Sigmoid colon (tissue), 6 donors: ENCODE measurements at regions not wholly inside any gene's neighbourhood (a gene's known extent, or its start where the extent isn't known, plus 50 kb on each side); places are given as distances from the start of the nearest gene placed in this dataset.

ENCODE experiments used
- DNase-seq: peaks from one replicate; pipeline ENCODE4 v3.0.0-alpha.2; 2019
- H3K27ac ChIP-seq, 4 donors: fragments of 200-600 bp; sonication (generic); one replicate each; pipeline ENCODE4 v1.5.1; 2016 to 2019; ENCODE audit warnings: mild to moderate bottlenecking in 1 of 4
- H3K27me3 ChIP-seq, 3 donors: fragments of 200-600 bp; sonication (generic); one replicate each; pipeline ENCODE4 v1.5.1; 2019; ENCODE audit warnings: mild to moderate bottlenecking in 1 of 3
- H3K36me3 ChIP-seq, 4 donors: fragments of 200-600 bp; sonication (generic); one replicate each; pipeline ENCODE4 v1.5.1; 2016 to 2019
- H3K4me1 ChIP-seq, 4 donors: fragments of 200-600 bp; sonication (generic); one replicate each; pipeline ENCODE4 v1.5.1; 2017 to 2019
- H3K4me3 ChIP-seq, 4 donors: fragments of 200-600 bp; sonication (generic); one replicate each; pipeline ENCODE4 v1.5.1; 2017 to 2019; ENCODE audit warnings: mild to moderate bottlenecking in 2 of 4, moderate library complexity in 1 of 4
- H3K9me3 ChIP-seq, 4 donors: fragments of 200-600 bp in 3 of 4; sonication (generic) in 3 of 4; one replicate each; pipeline versions ENCODE4 v1.5.1 to v1.6.1; 2013 to 2019
- EP300 ChIP-seq, 4 donors: sonication (generic); formaldehyde crosslinking; IDR thresholded peaks; one replicate each; pipeline ENCODE4 v1.6.1; 2017; ENCODE audit warnings: antibody characterized with exemption in 4 of 4
- POLR2A ChIP-seq, 2 donors: fragments of 450-650 bp; IDR thresholded peaks; one replicate each; pipeline ENCODE4 v1.6.1; 2016; ENCODE audit warnings: antibody characterized with exemption in 2 of 2, mild to moderate bottlenecking in 2 of 2, moderate library complexity in 2 of 2
- POLR2AphosphoS5 ChIP-seq, 4 donors: sonication (generic); formaldehyde crosslinking; IDR thresholded peaks; one replicate each; pipeline ENCODE4 v1.6.1; 2017; ENCODE audit warnings: antibody characterized with exemption in 4 of 4
- WGBS, 2 donors: extraction: QIAGEN DNeasy Blood & Tissue Kit; methylation state at CpG; one replicate each; pipeline ENCODE4 v1.1.7; 2013; 5-methylcytosine and 5-hydroxymethylcytosine counted together
- intact Hi-C: fragments of 100-400 bp; cut with DNase I; formaldehyde crosslinking; loops from one replicate; pipeline ENCODE4 v1.15.1; 2023
- TF ChIP-seq, protein P1 (sequence below), 4 experiments: fragments of 450-650 bp in 3 of 4; fragments of 200-600 bp in 1 of 4; IDR thresholded peaks; one replicate each; pipeline ENCODE4 v1.5.1; 2016 to 2019; ENCODE audit warnings: antibody characterized with exemption in 4 of 4, mild to moderate bottlenecking in 3 of 4, moderate library complexity in 2 of 4
- donor health status: healthy with polysubstance abuse.
- donor health status: healthy.

DNA sequence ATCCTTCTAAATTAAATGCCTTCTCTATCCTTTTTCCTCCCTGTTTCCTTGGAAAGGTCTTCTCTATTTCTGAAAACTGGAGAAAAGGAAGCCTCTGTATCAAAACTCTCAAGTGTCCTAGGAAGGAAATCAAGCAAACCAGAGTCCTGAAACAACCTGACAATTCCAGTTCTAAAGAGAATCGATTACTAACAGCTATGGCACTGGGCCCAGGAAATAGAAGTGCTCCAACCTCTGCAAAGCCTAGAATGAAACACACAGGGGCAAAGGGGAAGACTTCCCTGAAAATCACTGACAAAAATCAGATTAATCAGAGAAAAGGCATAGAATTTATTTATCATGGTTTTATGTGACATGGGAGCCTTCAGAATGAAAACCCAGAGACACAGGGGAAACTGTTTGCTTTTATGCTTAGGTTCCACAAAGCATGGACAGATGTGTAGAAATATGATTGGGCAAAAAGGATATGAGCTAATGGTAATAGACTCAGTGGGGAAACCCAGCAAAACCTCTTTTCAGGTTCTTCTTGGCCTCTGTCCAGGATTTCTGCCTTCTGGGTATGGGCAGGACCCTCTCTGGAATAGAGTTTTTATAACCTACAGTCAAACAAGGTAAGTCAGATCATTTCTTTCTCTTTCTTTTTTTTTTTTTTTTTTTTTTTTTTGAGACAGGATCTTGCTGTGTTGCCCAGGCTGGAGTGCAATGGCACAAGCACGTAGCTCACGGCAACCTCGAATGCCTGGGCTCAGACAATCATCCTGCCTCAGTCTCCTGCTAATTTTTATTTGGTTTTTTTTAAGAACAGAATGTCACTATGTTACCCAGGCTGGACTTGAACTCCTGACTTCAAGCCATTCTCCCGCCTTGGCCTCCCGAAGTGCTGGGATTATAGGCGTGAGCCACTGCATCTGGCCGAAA lies 91.7 kb downstream of the CD24 start:
- 86 to 89% methylated on average over 8 of the region's 8 CpGs for WGBS, 2 donors
- Histone ChIP-seq H3K4me3 (no peak overlapping the region), H3K27ac (no peak overlapping the region), H3K9me3 (no peaks in the 10 kb centered on the region), H3K4me1 (no peaks in the 10 kb centered on the region), H3K27me3 (no peaks in the 10 kb centered on the region), H3K36me3 (no peaks in the 10 kb centered on the region)
- TF ChIP-seq, protein P1, sequence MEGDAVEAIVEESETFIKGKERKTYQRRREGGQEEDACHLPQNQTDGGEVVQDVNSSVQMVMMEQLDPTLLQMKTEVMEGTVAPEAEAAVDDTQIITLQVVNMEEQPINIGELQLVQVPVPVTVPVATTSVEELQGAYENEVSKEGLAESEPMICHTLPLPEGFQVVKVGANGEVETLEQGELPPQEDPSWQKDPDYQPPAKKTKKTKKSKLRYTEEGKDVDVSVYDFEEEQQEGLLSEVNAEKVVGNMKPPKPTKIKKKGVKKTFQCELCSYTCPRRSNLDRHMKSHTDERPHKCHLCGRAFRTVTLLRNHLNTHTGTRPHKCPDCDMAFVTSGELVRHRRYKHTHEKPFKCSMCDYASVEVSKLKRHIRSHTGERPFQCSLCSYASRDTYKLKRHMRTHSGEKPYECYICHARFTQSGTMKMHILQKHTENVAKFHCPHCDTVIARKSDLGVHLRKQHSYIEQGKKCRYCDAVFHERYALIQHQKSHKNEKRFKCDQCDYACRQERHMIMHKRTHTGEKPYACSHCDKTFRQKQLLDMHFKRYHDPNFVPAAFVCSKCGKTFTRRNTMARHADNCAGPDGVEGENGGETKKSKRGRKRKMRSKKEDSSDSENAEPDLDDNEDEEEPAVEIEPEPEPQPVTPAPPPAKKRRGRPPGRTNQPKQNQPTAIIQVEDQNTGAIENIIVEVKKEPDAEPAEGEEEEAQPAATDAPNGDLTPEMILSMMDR (IDR thresholded peaks at IDR 0.05): no peak
- TF ChIP-seq POLR2A (IDR thresholded peaks at IDR 0.05) (no peak), EP300 (IDR thresholded peaks at IDR 0.05) (no peak), POLR2AphosphoS5 (IDR thresholded peaks at IDR 0.05) (no peak)
- no peak for DNase-seq
- intact Hi-C loops: no loop called here

DNA sequence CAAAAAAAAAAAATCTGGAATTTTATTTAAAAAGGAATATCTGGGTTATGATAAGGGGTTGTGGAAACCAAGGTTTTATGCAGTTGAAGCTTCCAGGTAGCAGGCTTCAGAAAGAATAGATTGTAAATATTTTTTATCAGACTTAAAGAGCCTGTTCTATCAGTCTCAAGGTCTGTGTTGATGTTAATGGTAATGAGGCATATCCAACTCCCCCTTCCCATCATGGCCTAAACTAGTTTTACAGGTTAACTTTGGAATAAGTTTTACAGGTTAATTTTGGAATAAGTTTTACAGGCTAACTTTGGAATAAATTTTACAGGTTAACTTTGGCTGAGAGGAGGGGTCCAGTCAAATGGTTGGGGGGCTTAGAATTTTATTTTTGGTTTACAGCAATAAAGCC lies 92.4 kb downstream of the CD24 start:
- Histone ChIP-seq H3K27me3 (no peaks in the 10 kb centered on the region), H3K9me3 (no peaks in the 10 kb centered on the region), H3K36me3 (no peaks in the 10 kb centered on the region), H3K4me3 (no peak overlapping the region), H3K4me1 (no peaks in the 10 kb centered on the region), H3K27ac (no peak overlapping the region)
- intact Hi-C loops: no loop called here
- TF ChIP-seq POLR2AphosphoS5 (IDR thresholded peaks at IDR 0.05) (no peak), EP300 (IDR thresholded peaks at IDR 0.05) (no peak), POLR2A (IDR thresholded peaks at IDR 0.05) (no peak)
- TF ChIP-seq, protein P1 (IDR thresholded peaks at IDR 0.05): no peak
- DNase-seq: no peak

DNA sequence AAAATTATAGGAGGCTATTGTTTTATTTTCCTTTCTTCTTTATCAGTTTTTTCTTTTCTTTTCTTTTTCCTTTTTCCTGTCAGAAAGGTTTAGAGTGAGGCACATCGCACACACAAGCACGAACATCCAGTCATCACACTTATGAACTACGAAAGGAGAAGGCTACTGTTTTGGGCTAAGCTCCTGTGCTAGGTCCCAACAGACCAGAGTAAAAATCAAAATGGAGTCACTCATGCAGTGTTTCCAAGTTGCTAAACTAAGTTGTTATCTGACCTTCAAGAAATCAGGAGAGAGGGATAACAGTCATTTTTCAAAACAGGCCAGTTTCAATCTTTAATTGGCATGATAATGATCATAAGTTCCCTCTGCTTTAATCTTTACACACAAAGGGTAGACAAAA lies 93.6 kb downstream of the CD24 start:
- H3K4me1 ChIP-seq: no peaks in the 10 kb centered on the region
- peaks cover 0 to under 1% (median 0%) of the 10 kb centered on the region in 4 donors for H3K9me3 ChIP-seq
- no peak for DNase-seq
- H3K27me3 ChIP-seq: no peaks in the 10 kb centered on the region
- WGBS, 2 donors: 96 to 98% methylated on average over 3 of the region's 3 CpGs
- intact Hi-C loops: no loop called here
- H3K27ac ChIP-seq: no peak overlapping the region
- H3K4me3 ChIP-seq: no peak overlapping the region
- H3K36me3 ChIP-seq: no peaks in the 10 kb centered on the region
- TF ChIP-seq POLR2AphosphoS5 (IDR thresholded peaks at IDR 0.05) (no peak), POLR2A (IDR thresholded peaks at IDR 0.05) (no peak), EP300 (IDR thresholded peaks at IDR 0.05) (no peak)
- TF ChIP-seq, protein P1 (IDR thresholded peaks at IDR 0.05): no peak

DNA sequence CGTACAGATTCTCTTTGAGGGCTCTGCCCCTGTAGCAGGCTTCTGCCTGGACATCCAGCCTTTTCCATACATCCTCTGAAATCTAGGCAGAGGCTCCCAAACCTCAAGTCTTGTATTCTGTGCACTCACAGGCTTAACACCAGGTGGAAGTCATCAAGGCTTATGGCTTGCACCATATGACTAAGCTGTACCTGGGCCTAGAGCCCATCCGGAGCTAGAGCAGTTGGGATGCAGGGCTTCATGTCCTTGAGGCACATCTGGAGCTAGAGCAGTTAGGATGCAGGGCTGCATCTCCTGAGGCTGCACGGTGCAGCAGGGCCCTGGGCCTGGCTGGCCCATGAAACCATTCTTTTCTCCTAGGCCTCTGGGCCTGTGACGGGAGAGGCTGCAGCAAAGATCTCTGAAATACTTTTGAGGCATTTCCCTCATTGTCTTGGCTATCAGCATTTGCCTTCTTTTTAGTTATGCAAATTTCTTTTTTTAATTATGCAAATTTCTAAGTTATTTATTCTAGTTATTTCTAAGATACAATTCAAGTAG lies 98.7 kb downstream of the CD24 start:
- Histone ChIP-seq H3K9me3 (peaks cover 0 to 6% (median 0%) of the 10 kb centered on the region in 4 donors), H3K27ac (no peak overlapping the region), H3K4me3 (no peak overlapping the region), H3K4me1 (no peaks in the 10 kb centered on the region), H3K27me3 (no peaks in the 10 kb centered on the region), H3K36me3 (no peaks in the 10 kb centered on the region)
- 95 to 96% methylated on average over 4 of the region's 4 CpGs for WGBS, 2 donors
- TF ChIP-seq, protein P1 (IDR thresholded peaks at IDR 0.05): no peak
- TF ChIP-seq POLR2A (IDR thresholded peaks at IDR 0.05) (no peak), POLR2AphosphoS5 (IDR thresholded peaks at IDR 0.05) (no peak), EP300 (IDR thresholded peaks at IDR 0.05) (no peak)
- intact Hi-C loops: no loop called here
- DNase-seq: no peak
